IMR-90 (cell line): ENCODE measurements at regions not wholly inside any gene's neighbourhood (a gene's known extent, or its start where the extent isn't known, plus 50 kb on each side); places are given as distances from the start of the nearest gene placed in this dataset.

Source experiments
- ATAC-seq: fragments of 200-7000 bp; cut with Tn5 transposase; 2 replicates; pipeline ENCODE4 v1.9.1; 2020; ENCODE audit warnings: low read depth, mild to moderate bottlenecking, moderate library complexity
- BruUV-seq: library from RNA; stranded (reverse); fragments of 400-500 nt; replicated peaks from 2 replicates; lab custom pipeline; 2021; lab: Mats Ljungman, UMichigan
- CTCF ChIA-PET: fragments of 300-600 bp; formaldehyde crosslinking; extraction: SDS; loops from one replicate; lab custom pipeline; 2021; ENCODE audit warnings: antibody characterized with exemption; lab: Yijun Ruan, JAX
- POLR2A ChIA-PET: fragments of 300-600 bp; sonication (Branson Sonifier 250); formaldehyde crosslinking; loops from one replicate; lab custom pipeline; 2022; ENCODE audit warnings: antibody characterized with exemption; ENCODE audit not compliant: unreplicated experiment; lab: Charles Lee
- DNase-seq: peaks from one replicate; pipeline ENCODE4 v3.0.0; 2013
- H2AFZ ChIP-seq: replicated peaks from 2 replicates; pipeline ENCODE3; 2013; ENCODE audit warnings: low read length, mild to moderate bottlenecking; ENCODE audit not compliant: poor library complexity
- H2AK5ac ChIP-seq: 2 replicates; pipeline ENCODE4 v1.6.1; 2013; ENCODE audit warnings: low read depth, low read length, inconsistent platforms
- H2AK9ac ChIP-seq: replicated peaks from 2 replicates; pipeline ENCODE3; 2013; ENCODE audit warnings: mild to moderate bottlenecking, low read depth, low read length, moderate library complexity; ENCODE audit not compliant: poor library complexity
- H2BK120ac ChIP-seq: 2 replicates; pipeline ENCODE4 v1.6.1; 2013; ENCODE audit warnings: low read depth, low read length, inconsistent platforms
- H2BK15ac ChIP-seq: 3 replicates; pipeline ENCODE4 v1.6.1; 2013; ENCODE audit warnings: low read depth, low read length, inconsistent platforms
- H2BK20ac ChIP-seq: 2 replicates; pipeline ENCODE4 v1.6.1; 2013; ENCODE audit warnings: low read depth, mild to moderate bottlenecking, inconsistent platforms, low read length, moderate library complexity
- H2BK5ac ChIP-seq: 2 replicates; pipeline ENCODE4 v1.6.1; 2013; ENCODE audit warnings: mild to moderate bottlenecking, low read depth, low read length, inconsistent platforms; ENCODE audit not compliant: poor library complexity, severe bottlenecking
- H3K14ac ChIP-seq: replicated peaks from 2 replicates; pipeline ENCODE4 v1.6.1; 2013; ENCODE audit warnings: low read depth, low read length, inconsistent platforms
- H3K18ac ChIP-seq: 2 replicates; pipeline ENCODE4 v1.6.1; 2013; ENCODE audit warnings: low read depth, low read length, control low read depth
- H3K23ac ChIP-seq: 2 replicates; pipeline ENCODE4 v1.6.1; 2013; ENCODE audit warnings: low read depth, low read length, inconsistent platforms
- H3K27ac ChIP-seq: 2 replicates; pipeline ENCODE4 v1.5.1; 2013; ENCODE audit warnings: mild to moderate bottlenecking, control low read depth, low read length; ENCODE audit not compliant: insufficient read depth
- H3K27me3 ChIP-seq: 2 replicates; pipeline ENCODE4 v1.6.1; 2013; ENCODE audit warnings: low read length; ENCODE audit not compliant: control insufficient read depth, insufficient read depth
- H3K36me3 ChIP-seq: 2 replicates; pipeline ENCODE4 v1.6.1; 2013; ENCODE audit warnings: low read length, mixed read lengths; ENCODE audit not compliant: control insufficient read depth, insufficient read depth
- H3K4ac ChIP-seq: 2 replicates; pipeline ENCODE4 v1.6.1; 2013; ENCODE audit warnings: low read depth, low read length, inconsistent platforms
- H3K4me1 ChIP-seq: 2 replicates; pipeline ENCODE4 v1.6.1; 2013; ENCODE audit warnings: low read length, mixed read lengths; ENCODE audit not compliant: control insufficient read depth, insufficient read depth
- H3K4me2 ChIP-seq: 2 replicates; pipeline ENCODE4 v1.6.1; 2013; ENCODE audit warnings: low read depth, mild to moderate bottlenecking, control low read depth, low read length, moderate library complexity
- H3K4me3 ChIP-seq: 2 replicates; pipeline ENCODE4 v1.5.1; 2013; ENCODE audit warnings: low read depth, mild to moderate bottlenecking, control low read depth, low read length, moderate library complexity; ENCODE audit not compliant: insufficient read depth
- H3K56ac ChIP-seq: 2 replicates; pipeline ENCODE4 v1.6.1; 2013; ENCODE audit warnings: low read length, inconsistent platforms; ENCODE audit not compliant: insufficient read depth; ENCODE audit errors: extremely low read depth
- H3K79me1 ChIP-seq, 2 experiments: 2 replicates each; pipeline ENCODE4 v1.6.1; 2013; ENCODE audit warnings: low read length in 2 of 2, inconsistent platforms in 1 of 2, low read depth in 1 of 2
- H3K9ac ChIP-seq: 2 replicates; pipeline ENCODE4 v1.6.1; 2013; ENCODE audit warnings: low read depth, low read length, control low read depth
- H3K9me1 ChIP-seq: 2 replicates; pipeline ENCODE4 v1.6.1; 2013; ENCODE audit warnings: low read length, inconsistent platforms; ENCODE audit not compliant: insufficient read depth
- H3K9me3 ChIP-seq: 2 replicates; pipeline ENCODE4 v1.6.1; 2013; ENCODE audit warnings: low read length; ENCODE audit not compliant: control insufficient read depth, insufficient read depth
- H4K20me1 ChIP-seq: 2 replicates; pipeline ENCODE4 v1.6.1; 2013; ENCODE audit warnings: low read length, inconsistent platforms; ENCODE audit not compliant: insufficient read depth
- H4K5ac ChIP-seq: 2 replicates; pipeline ENCODE4 v1.6.1; 2013; ENCODE audit warnings: mild to moderate bottlenecking, low read depth, low read length, control low read depth
- H4K8ac ChIP-seq, 2 experiments: 2 replicates each; pipeline ENCODE4 v1.6.1; 2013; ENCODE audit warnings: low read depth in 2 of 2, low read length in 2 of 2, control low read depth in 1 of 2, inconsistent platforms in 1 of 2
- H4K91ac ChIP-seq: 2 replicates; pipeline ENCODE4 v1.6.1; 2013; ENCODE audit warnings: low read depth, low read length, inconsistent platforms; ENCODE audit not compliant: insufficient read depth
- BHLHE40 ChIP-seq: fragments of 150-350 bp; IDR thresholded peaks from 2 replicates; pipeline ENCODE4 v1.6.1; 2016; ENCODE audit warnings: mild to moderate bottlenecking, low read depth, low read length
- CTCF ChIP-seq: conservative IDR thresholded peaks from 2 replicates; pipeline ENCODE4 v1.5.1; 2012; ENCODE audit warnings: mild to moderate bottlenecking, low read depth, low read length, improper control_type of control experiment
- FOS ChIP-seq: fragments of 150-350 bp; IDR thresholded peaks from 2 replicates; pipeline ENCODE4 v1.6.1; 2016; ENCODE audit warnings: low read depth, low read length
- MAFK ChIP-seq: IDR thresholded peaks from 2 replicates; pipeline ENCODE4 v1.6.1; 2012; ENCODE audit warnings: low read depth, low read length, improper control_type of control experiment
- MAZ ChIP-seq: IDR thresholded peaks from 2 replicates; pipeline ENCODE4 v1.6.1; 2012; ENCODE audit warnings: low read depth, mild to moderate bottlenecking, low read length, improper control_type of control experiment, moderate library complexity, borderline replicate concordance
- MXI1 ChIP-seq: IDR thresholded peaks from 2 replicates; pipeline ENCODE4 v1.6.1; 2012; ENCODE audit warnings: low read depth, mild to moderate bottlenecking, low read length, moderate library complexity, borderline replicate concordance
- NFE2L2 ChIP-seq: fragments of 150-350 bp; IDR thresholded peaks from 2 replicates; pipeline ENCODE4 v1.6.1; 2016; ENCODE audit warnings: low read depth, mild to moderate bottlenecking, low read length
- POLR2A ChIP-seq: IDR thresholded peaks from 2 replicates; pipeline ENCODE4 v1.6.1; 2012; ENCODE audit warnings: mild to moderate bottlenecking, low read depth, low read length
- RAD21 ChIP-seq: IDR thresholded peaks from 2 replicates; pipeline ENCODE4 v1.6.1; 2012; ENCODE audit warnings: low read length, improper control_type of control experiment
- RCOR1 ChIP-seq: IDR thresholded peaks from 2 replicates; pipeline ENCODE4 v1.6.1; 2012; ENCODE audit warnings: mild to moderate bottlenecking, low read length, improper control_type of control experiment; ENCODE audit not compliant: insufficient replicate concordance
- RFX5 ChIP-seq: IDR thresholded peaks from 2 replicates; pipeline ENCODE4 v1.8.0; 2012; ENCODE audit warnings: low read depth, mild to moderate bottlenecking, low read length, moderate library complexity
- USF2 ChIP-seq: fragments of 150-350 bp; IDR thresholded peaks from 2 replicates; pipeline ENCODE4 v1.6.1; 2017; ENCODE audit warnings: mild to moderate bottlenecking, antibody characterized with exemption, low read length, low read depth
- WGBS, 2 experiments: methylation state at CpG; one replicate each; pipeline versions ENCODE4 v1.1.5 to v1.1.7; 2013; ENCODE audit warnings: missing lambda C conversion rate in 2 of 2; ENCODE audit not compliant: insufficient read length in 1 of 2; ENCODE audit errors: extremely low coverage in 2 of 2; 5-methylcytosine and 5-hydroxymethylcytosine counted together
- dilution Hi-C: fragments of 300-500 bp; cut with HindIII; formaldehyde crosslinking; loops from one replicate; pipeline ENCODE4 v1.14.3; 2018; ENCODE audit warnings: low sequenced_read_pairs; ENCODE audit not compliant: unreplicated experiment
- in situ Hi-C: fragments of 300-500 bp; cut with MboI; formaldehyde crosslinking; loops from 3 replicates; pipeline ENCODE4 v1.14.3; 2019; ENCODE audit warnings: low sequenced_read_pairs, inconsistent platforms, mixed read lengths
- intact Hi-C: fragments of 100-400 bp; cut with micrococcal nuclease; formaldehyde crosslinking; loops from 2 replicates; pipeline ENCODE4 v1.10.0; 2022

- no peak overlapping the region for H4K91ac ChIP-seq
- no peaks in the 10 kb centered on the region for H3K9me3 ChIP-seq
- no peak overlapping the region for H3K4me2 ChIP-seq
- no peak overlapping the region for H3K27ac ChIP-seq
- peaks cover 8% of the 10 kb centered on the region for H3K4me1 ChIP-seq
- H4K8ac ChIP-seq: peak overlapping the region in 1 of 2 experiments; percentile 38; a peak in 1 of 4 replicates
- H3K36me3 ChIP-seq: peaks cover 2% of the 10 kb centered on the region
- H3K9ac ChIP-seq: no peak overlapping the region
- H3K23ac ChIP-seq: peak overlapping the region; percentile 24; the same call in 1 of the 2 replicates
- TF ChIP-seq POLR2A (no peak), USF2 (no peak), MAZ (no peak), RFX5 (no peak), FOS (no peak), BHLHE40 (no peak), MAFK (no peak), MXI1 (no peak), CTCF (no peak), RCOR1 (no peak), RAD21 (no peak), NFE2L2 (no peak)
- no peak overlapping the region for H2AK9ac ChIP-seq
- DNase-seq: no peak
- no peak overlapping the region; the same call in 2 of the 3 replicates for H2BK15ac ChIP-seq
- H2BK20ac ChIP-seq: no peak overlapping the region
- BruUV-seq: no TSS peak
- in situ Hi-C loops (no loop called here), intact Hi-C loops (no loop called here), dilution Hi-C loops (no loop called here)
- H2AFZ ChIP-seq: no peak overlapping the region
- peaks cover 58 to 85% of the 10 kb centered on the region in 2 experiments for H3K79me1 ChIP-seq
- H4K20me1 ChIP-seq: peaks cover 80% of the 10 kb centered on the region
- H3K14ac ChIP-seq: no peak overlapping the region
- POLR2A ChIA-PET: no interaction called here
- H4K5ac ChIP-seq: no peak overlapping the region
- H2BK5ac ChIP-seq: no peak overlapping the region
- H3K18ac ChIP-seq: no peak overlapping the region
- no peak overlapping the region for H2BK120ac ChIP-seq
- peaks cover 18% of the 10 kb centered on the region for H3K9me1 ChIP-seq
- no peaks in the 10 kb centered on the region for H3K27me3 ChIP-seq
- WGBS, 2 experiments: 58% methylated on average over 2 of the region's 6 CpGs; no CpG with 5 or more reads in 1 of the 2 experiments
- peak overlapping the region; percentile 1; the same call in 1 of the 2 replicates for H2AK5ac ChIP-seq
- no peak overlapping the region for H3K56ac ChIP-seq
- H3K4ac ChIP-seq: no peak overlapping the region
- CTCF ChIA-PET: interaction anchor here (0.6 to 0.7 kb wide), 2 partner anchors 114 to 195 kb away, joined by 4 to 5 read pairs; no protein-coding TSS in a partner anchor
- no peak for ATAC-seq
- no peak overlapping the region for H3K4me3 ChIP-seq
These were observed 93.8 kb upstream of the SVIL start for GRCh38 chr10:29728541-29729049.
